Panc1 (cell line): ENCODE measurements at regions not wholly inside any gene's neighbourhood (a gene's known extent, or its start where the extent isn't known, plus 50 kb on each side); places are given as distances from the start of the nearest gene placed in this dataset.

Experiments
- ATAC-seq: fragments of 200-7000 bp; cut with Tn5 transposase; 2 replicates; pipeline ENCODE4 v1.9.1; 2020; ENCODE audit warnings: mild to moderate bottlenecking, moderate library complexity
- BruUV-seq: library from RNA; stranded (reverse); fragments of 400-500 nt; replicated peaks from 2 replicates; lab custom pipeline; 2021; lab: Mats Ljungman, UMichigan
- CTCF ChIA-PET: fragments of 300-600 bp; sonication (Branson Sonifier 250); formaldehyde crosslinking; loops from one replicate; lab custom pipeline; 2022; ENCODE audit warnings: antibody characterized with exemption; lab: Charles Lee
- POLR2A ChIA-PET: fragments of 300-600 bp; sonication (Branson Sonifier 250); formaldehyde crosslinking; loops from one replicate; lab custom pipeline; 2022; ENCODE audit warnings: antibody characterized with exemption; lab: Charles Lee
- DNase-seq: peaks from one replicate; pipeline ENCODE4 v3.0.0-alpha.2; 2010; ENCODE audit warnings: low read depth, low spot score
- H3K27ac ChIP-seq: 2 replicates; pipeline ENCODE4 v1.5.1; 2011; ENCODE audit warnings: mild to moderate bottlenecking, low read length, inconsistent platforms
- H3K27me3 ChIP-seq: fragments of 200-500 bp; sonication (Bioruptor generic); 2 replicates; pipeline ENCODE4 v1.6.0; 2014; ENCODE audit warnings: low read length, inconsistent platforms; ENCODE audit not compliant: control insufficient read depth, insufficient read depth
- H3K36me3 ChIP-seq: fragments of 200-500 bp; sonication (Bioruptor generic); 2 replicates; pipeline ENCODE4 v1.5.1; 2014; ENCODE audit warnings: inconsistent platforms, mild to moderate bottlenecking, low read length, moderate library complexity; ENCODE audit not compliant: control insufficient read depth, insufficient read depth
- H3K4me1 ChIP-seq: 2 replicates; pipeline ENCODE4 v1.5.1; 2011; ENCODE audit warnings: inconsistent platforms, mild to moderate bottlenecking, low read length, moderate library complexity; ENCODE audit not compliant: control insufficient read depth, insufficient read depth
- H3K4me3 ChIP-seq, 2 experiments: 2 replicates each; pipeline ENCODE4 v1.5.1; 2011 to 2012; ENCODE audit warnings: low read depth in 2 of 2, low read length in 2 of 2, mild to moderate bottlenecking in 2 of 2, inconsistent platforms in 1 of 2, moderate library complexity in 1 of 2
- H3K9me3 ChIP-seq: fragments of 200-500 bp; sonication (Bioruptor generic); 2 replicates; pipeline ENCODE4 v1.5.1; 2014; ENCODE audit warnings: low read depth, mild to moderate bottlenecking, inconsistent platforms, low read length, moderate library complexity; ENCODE audit not compliant: control insufficient read depth, insufficient read depth
- CTCF ChIP-seq: fragments of 450-650 bp; IDR thresholded peaks from 2 replicates; pipeline ENCODE4 v1.5.1; 2017; ENCODE audit warnings: mild to moderate bottlenecking
- POLR2AphosphoS5 ChIP-seq: IDR thresholded peaks from 2 replicates; pipeline ENCODE4 v1.6.1; 2012; ENCODE audit warnings: mild to moderate bottlenecking, low read depth, low read length, moderate library complexity
- SIN3A ChIP-seq: IDR thresholded peaks from 2 replicates; pipeline ENCODE4 v1.6.1; 2012; ENCODE audit warnings: low read depth, mild to moderate bottlenecking, low read length, moderate library complexity, borderline replicate concordance; ENCODE audit not compliant: insufficient read depth
- TCF7L2 ChIP-seq: IDR thresholded peaks from 2 replicates; pipeline ENCODE4 v1.6.1; 2011; ENCODE audit warnings: mild to moderate bottlenecking, low read depth, low read length, inconsistent platforms
- in situ Hi-C: cut with HindIII; loops from 2 replicates; pipeline ENCODE4 v1.10.0; 2016; ENCODE audit warnings: low sequenced_read_pairs, low pct_unique_long_range_greater_than_20kb
- intact Hi-C: fragments of 100-400 bp; cut with micrococcal nuclease; formaldehyde crosslinking; loops from one replicate; pipeline ENCODE4 v1.10.0; 2022; ENCODE audit not compliant: unreplicated experiment
- TF ChIP-seq, protein P1 (sequence below), 2 experiments: IDR thresholded peaks; 2 replicates each; pipeline ENCODE4 v1.6.1; 2011 to 2012; ENCODE audit warnings: low read depth in 2 of 2, control low read depth in 1 of 2, low read length in 1 of 2, mild to moderate bottlenecking in 1 of 2, moderate library complexity in 1 of 2; ENCODE audit not compliant: insufficient read depth in 1 of 2

- ChIA-PET POLR2A (no interaction called here), CTCF (no interaction called here)
- Histone ChIP-seq H3K27me3 (no peaks in the 10 kb centered on the region), H3K9me3 (no peaks in the 10 kb centered on the region), H3K4me3 (no peak overlapping the region), H3K36me3 (no peaks in the 10 kb centered on the region), H3K4me1 (peaks cover 15% of the 10 kb centered on the region), H3K27ac (no peak overlapping the region)
- BruUV-seq: no TSS peak
- ATAC-seq (no peak), DNase-seq (no peak)
- TF ChIP-seq TCF7L2: no peak
- no peak for TF ChIP-seq CTCF
- TF ChIP-seq SIN3A: no peak
- no peak for TF ChIP-seq POLR2AphosphoS5
- TF ChIP-seq, protein P1, sequence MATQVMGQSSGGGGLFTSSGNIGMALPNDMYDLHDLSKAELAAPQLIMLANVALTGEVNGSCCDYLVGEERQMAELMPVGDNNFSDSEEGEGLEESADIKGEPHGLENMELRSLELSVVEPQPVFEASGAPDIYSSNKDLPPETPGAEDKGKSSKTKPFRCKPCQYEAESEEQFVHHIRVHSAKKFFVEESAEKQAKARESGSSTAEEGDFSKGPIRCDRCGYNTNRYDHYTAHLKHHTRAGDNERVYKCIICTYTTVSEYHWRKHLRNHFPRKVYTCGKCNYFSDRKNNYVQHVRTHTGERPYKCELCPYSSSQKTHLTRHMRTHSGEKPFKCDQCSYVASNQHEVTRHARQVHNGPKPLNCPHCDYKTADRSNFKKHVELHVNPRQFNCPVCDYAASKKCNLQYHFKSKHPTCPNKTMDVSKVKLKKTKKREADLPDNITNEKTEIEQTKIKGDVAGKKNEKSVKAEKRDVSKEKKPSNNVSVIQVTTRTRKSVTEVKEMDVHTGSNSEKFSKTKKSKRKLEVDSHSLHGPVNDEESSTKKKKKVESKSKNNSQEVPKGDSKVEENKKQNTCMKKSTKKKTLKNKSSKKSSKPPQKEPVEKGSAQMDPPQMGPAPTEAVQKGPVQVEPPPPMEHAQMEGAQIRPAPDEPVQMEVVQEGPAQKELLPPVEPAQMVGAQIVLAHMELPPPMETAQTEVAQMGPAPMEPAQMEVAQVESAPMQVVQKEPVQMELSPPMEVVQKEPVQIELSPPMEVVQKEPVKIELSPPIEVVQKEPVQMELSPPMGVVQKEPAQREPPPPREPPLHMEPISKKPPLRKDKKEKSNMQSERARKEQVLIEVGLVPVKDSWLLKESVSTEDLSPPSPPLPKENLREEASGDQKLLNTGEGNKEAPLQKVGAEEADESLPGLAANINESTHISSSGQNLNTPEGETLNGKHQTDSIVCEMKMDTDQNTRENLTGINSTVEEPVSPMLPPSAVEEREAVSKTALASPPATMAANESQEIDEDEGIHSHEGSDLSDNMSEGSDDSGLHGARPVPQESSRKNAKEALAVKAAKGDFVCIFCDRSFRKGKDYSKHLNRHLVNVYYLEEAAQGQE (IDR thresholded peaks at IDR 0.05; ENCODE audit: insufficient read depth in 1 of 2, low read depth in 2 of 2, low read length in 1 of 2): no peak
- intact Hi-C loops: no loop called here
- in situ Hi-C loops: no loop called here
Measured at GRCh38 chr3:127041933-127042332, 59.0 kb downstream of the PLXNA1 start.

GRCh38 chr3:127042634-127043033, 59.7 kb downstream of the PLXNA1 start:
- Histone ChIP-seq H3K4me3 (no peak overlapping the region), H3K9me3 (no peaks in the 10 kb centered on the region), H3K27ac (peak overlapping the region; percentile 39; the same call in 1 of the 2 replicates), H3K36me3 (no peaks in the 10 kb centered on the region), H3K27me3 (no peaks in the 10 kb centered on the region), H3K4me1 (peaks cover 15% of the 10 kb centered on the region)
- TF ChIP-seq CTCF: no peak
- no peak for TF ChIP-seq SIN3A
- TF ChIP-seq, protein P1 (IDR thresholded peaks at IDR 0.05; ENCODE audit: insufficient read depth in 1 of 2, low read depth in 2 of 2, low read length in 1 of 2): no peak
- TF ChIP-seq POLR2AphosphoS5: no peak
- no peak for TF ChIP-seq TCF7L2
- POLR2A ChIA-PET: no interaction called here
- ATAC-seq (no peak), DNase-seq (no peak)
- intact Hi-C loops (no loop called here), in situ Hi-C loops (no loop called here)
- CTCF ChIA-PET: no interaction called here
- no TSS peak for BruUV-seq
